H1 (cell line): ENCODE measurements at regions not wholly inside any gene's neighbourhood (a gene's known extent, or its start where the extent isn't known, plus 50 kb on each side); places are given as distances from the start of the nearest gene placed in this dataset.

Experiments used
- CTCF ChIA-PET: fragments of 300-600 bp; sonication (Branson Sonifier 250); formaldehyde crosslinking; loops from one replicate; lab custom pipeline; 2021; ENCODE audit not compliant: partially characterized antibody; lab: Charles Lee
- POLR2A ChIA-PET: fragments of 300-600 bp; sonication (Branson Sonifier 250); formaldehyde crosslinking; loops from one replicate; lab custom pipeline; 2021; ENCODE audit warnings: inconsistent platforms; ENCODE audit not compliant: partially characterized antibody; lab: Charles Lee
- DNase-seq, 2 experiments: peaks; one replicate each; pipeline versions ENCODE4 v3.0.0 to v3.0.0-alpha.2; 2010 to 2022; ENCODE audit warnings: low spot score in 2 of 2, low read depth in 1 of 2, mixed read lengths in 1 of 2
- FAIRE-seq: peaks from 2 replicates; lab custom pipeline; 2011; peaks lifted over from hg19 to GRCh38; lab: Jason Lieb, UNC
- H2AFZ ChIP-seq: 2 replicates; pipeline ENCODE4 v1.8.1; 2012; ENCODE audit warnings: low read length, inconsistent platforms
- H2AK5ac ChIP-seq: 2 replicates; pipeline ENCODE4 v1.6.1; 2013; ENCODE audit warnings: low read depth, low read length
- H2BK120ac ChIP-seq: replicated peaks from 2 replicates; pipeline ENCODE3; 2013; ENCODE audit warnings: low read depth, low read length, inconsistent platforms
- H2BK12ac ChIP-seq: 2 replicates; pipeline ENCODE4 v1.6.1; 2013; ENCODE audit warnings: low read depth, low read length
- H2BK15ac ChIP-seq: 2 replicates; pipeline ENCODE4 v1.6.1; 2013; ENCODE audit warnings: low read length
- H2BK20ac ChIP-seq: 2 replicates; pipeline ENCODE4 v1.6.1; 2013; ENCODE audit warnings: low read length
- H2BK5ac ChIP-seq: 2 replicates; pipeline ENCODE4 v1.6.1; 2013; ENCODE audit warnings: low read depth, low read length
- H3K14ac ChIP-seq: 2 replicates; pipeline ENCODE4 v1.6.1; 2013; ENCODE audit warnings: inconsistent platforms; ENCODE audit not compliant: insufficient read length
- H3K18ac ChIP-seq: 2 replicates; pipeline ENCODE4 v1.6.1; 2013; ENCODE audit warnings: low read length; ENCODE audit errors: extremely low read depth
- H3K23ac ChIP-seq: 2 replicates; pipeline ENCODE4 v1.6.1; 2013; ENCODE audit warnings: inconsistent platforms; ENCODE audit not compliant: insufficient read length
- H3K23me2 ChIP-seq: 2 replicates; pipeline ENCODE4 v1.6.1; 2013; ENCODE audit warnings: low read depth, low read length
- H3K27ac ChIP-seq: 2 replicates; pipeline ENCODE4 v1.6.1; 2011; ENCODE audit warnings: low read depth, low read length, inconsistent platforms
- H3K27me3 ChIP-seq, 4 experiments: replicated peaks in 1 of 4; 1 replicate in 1 of 4; 2 replicates in 3 of 4; pipeline versions ENCODE4 v1.6.1 to v1.8.1; 2011 to 2013; ENCODE audit warnings: low read length in 3 of 4, mild to moderate bottlenecking in 3 of 4, inconsistent platforms in 2 of 4, mixed read lengths in 2 of 4, moderate library complexity in 1 of 4; ENCODE audit not compliant: control insufficient read depth in 3 of 4, insufficient read depth in 3 of 4; ENCODE audit errors: extremely low read depth in 1 of 4
- H3K36me3 ChIP-seq, 4 experiments: 2 replicates each; pipeline versions ENCODE4 v1.6.1 to v1.8.1; 2011 to 2013; ENCODE audit warnings: mild to moderate bottlenecking in 4 of 4, low read length in 3 of 4, moderate library complexity in 2 of 4, control low read depth in 1 of 4, inconsistent platforms in 1 of 4; ENCODE audit not compliant: insufficient read depth in 4 of 4, control insufficient read depth in 2 of 4
- H3K4ac ChIP-seq: replicated peaks from 2 replicates; pipeline ENCODE3; 2013; ENCODE audit warnings: low read length, low read depth, mixed read lengths, inconsistent platforms; ENCODE audit not compliant: insufficient read length
- H3K4me1 ChIP-seq, 4 experiments: replicated peaks in 1 of 4; 1 replicate in 1 of 4; 2 replicates in 3 of 4; pipeline versions ENCODE4 v1.6.1 to v1.8.1; 2011 to 2013; ENCODE audit warnings: low read length in 3 of 4, inconsistent platforms in 2 of 4, mixed read lengths in 1 of 4; ENCODE audit not compliant: insufficient read depth in 4 of 4, control insufficient read depth in 3 of 4
- H3K4me2 ChIP-seq, 2 experiments: 2 replicates each; pipeline versions ENCODE4 v1.6.1 to v1.8.1; 2011 to 2013; ENCODE audit warnings: low read depth in 2 of 2, low read length in 2 of 2, control low read depth in 1 of 2, inconsistent platforms in 1 of 2, mild to moderate bottlenecking in 1 of 2; ENCODE audit not compliant: insufficient read depth in 1 of 2
- H3K4me3 ChIP-seq, 4 experiments: fragments of 200-600, 300-600 bp in 1 of 4; sonication (generic), shearing (Covaris generic), sonication (Bioruptor Twin) in 1 of 4; 2 replicates each; pipeline versions ENCODE4 v1.5.1 to v1.8.1; 2011 to 2016; ENCODE audit warnings: low read length in 4 of 4, low read depth in 3 of 4, control low read depth in 2 of 4, inconsistent platforms in 2 of 4, mild to moderate bottlenecking in 2 of 4, mixed read lengths in 1 of 4, moderate library complexity in 1 of 4; ENCODE audit not compliant: insufficient read depth in 2 of 4; ENCODE audit errors: extremely low read depth in 1 of 4
- H3K56ac ChIP-seq: replicated peaks from 2 replicates; pipeline ENCODE3; 2013; ENCODE audit warnings: low read depth, mild to moderate bottlenecking, mixed read lengths, low read length, inconsistent platforms; ENCODE audit not compliant: insufficient read length
- H3K79me1 ChIP-seq: 2 replicates; pipeline ENCODE4 v1.6.1; 2013; ENCODE audit warnings: low read depth, low read length, control low read depth
- H3K79me2 ChIP-seq, 2 experiments: 2 replicates each; pipeline versions ENCODE4 v1.6.1 to v1.8.1; 2012 to 2013; ENCODE audit warnings: low read length in 2 of 2, mild to moderate bottlenecking in 2 of 2, inconsistent platforms in 1 of 2; ENCODE audit not compliant: insufficient read depth in 2 of 2, control insufficient read depth in 1 of 2
- H3K9ac ChIP-seq, 4 experiments: replicated peaks in 1 of 4; 1 replicate in 1 of 4; 2 replicates in 3 of 4; pipeline versions ENCODE4 v1.6.1 to v1.8.1; 2011 to 2013; ENCODE audit warnings: low read depth in 3 of 4, low read length in 3 of 4, control low read depth in 2 of 4, mild to moderate bottlenecking in 2 of 4, moderate library complexity in 2 of 4, inconsistent platforms in 1 of 4; ENCODE audit errors: extremely low read depth in 1 of 4
- H3K9me3 ChIP-seq, 2 experiments: 2 replicates each; pipeline versions ENCODE4 v1.6.1 to v1.8.1; 2012 to 2013; ENCODE audit warnings: mild to moderate bottlenecking in 2 of 2, moderate library complexity in 2 of 2, control low read depth in 1 of 2, inconsistent platforms in 1 of 2, low read depth in 1 of 2, low read length in 1 of 2, mixed read lengths in 1 of 2; ENCODE audit not compliant: insufficient read depth in 2 of 2
- H4K20me1 ChIP-seq, 2 experiments: replicated peaks in 1 of 2; 2 replicates each; pipeline versions ENCODE3 to v1.8.1; 2011 to 2013; ENCODE audit warnings: inconsistent platforms in 2 of 2, low read length in 2 of 2, mild to moderate bottlenecking in 1 of 2; ENCODE audit not compliant: insufficient read depth in 2 of 2, control insufficient read depth in 1 of 2
- H4K5ac ChIP-seq: 2 replicates; pipeline ENCODE4 v1.6.1; 2013; ENCODE audit warnings: low read length, low read depth, mixed read lengths, inconsistent platforms; ENCODE audit not compliant: insufficient read length
- H4K8ac ChIP-seq: 2 replicates; pipeline ENCODE4 v1.8.0; 2013; ENCODE audit warnings: mild to moderate bottlenecking, moderate library complexity, low read length, inconsistent platforms; ENCODE audit not compliant: insufficient read depth; ENCODE audit errors: extremely low read depth
- H4K91ac ChIP-seq: replicated peaks from 2 replicates; pipeline ENCODE3; 2013; ENCODE audit warnings: low read length, mixed read lengths, inconsistent platforms; ENCODE audit not compliant: insufficient read length
- BACH1 ChIP-seq: IDR thresholded peaks from 2 replicates; pipeline ENCODE4 v1.6.1; 2012; ENCODE audit warnings: low read length, improper control_type of control experiment
- BRCA1 ChIP-seq: IDR thresholded peaks from 2 replicates; pipeline ENCODE4 v1.6.1; 2012; ENCODE audit warnings: low read depth, low read length, improper control_type of control experiment
- KDM4A ChIP-seq: IDR thresholded peaks from one replicate; pipeline ENCODE4 v1.7.1; 2012; ENCODE audit warnings: low read depth, mild to moderate bottlenecking, moderate library complexity, low read length, inconsistent platforms; ENCODE audit not compliant: severe bottlenecking
- SP4 ChIP-seq: IDR thresholded peaks from 2 replicates; pipeline ENCODE4 v1.6.1; 2012; ENCODE audit warnings: low read length, inconsistent platforms
- SRF ChIP-seq: IDR thresholded peaks from 2 replicates; pipeline ENCODE4 v1.6.1; 2011; ENCODE audit warnings: mild to moderate bottlenecking, low read depth, low read length, moderate library complexity
- SUZ12 ChIP-seq: fragments of 200-600 bp; sonication (generic); IDR thresholded peaks from 2 replicates; pipeline ENCODE4 v1.6.1; 2012; ENCODE audit warnings: mild to moderate bottlenecking, inconsistent platforms, low read length, moderate library complexity, mixed read lengths
- WGBS, 2 experiments: shearing (Covaris generic) in 1 of 2; methylation state at CpG; one replicate each; pipeline versions ENCODE4 v1.1.6 to v1.1.7; 2013 to 2015; ENCODE audit warnings: low lambda C conversion rate in 2 of 2, mixed read lengths in 2 of 2, inconsistent platforms in 1 of 2, low coverage in 1 of 2, missing lambda C conversion rate in 1 of 2; ENCODE audit not compliant: insufficient replicate concordance in 2 of 2, insufficient coverage in 1 of 2, insufficient read length in 1 of 2; ENCODE audit errors: extremely low coverage in 1 of 2, missing lambda C conversion rate in 1 of 2; 5-methylcytosine and 5-hydroxymethylcytosine counted together

DNA sequence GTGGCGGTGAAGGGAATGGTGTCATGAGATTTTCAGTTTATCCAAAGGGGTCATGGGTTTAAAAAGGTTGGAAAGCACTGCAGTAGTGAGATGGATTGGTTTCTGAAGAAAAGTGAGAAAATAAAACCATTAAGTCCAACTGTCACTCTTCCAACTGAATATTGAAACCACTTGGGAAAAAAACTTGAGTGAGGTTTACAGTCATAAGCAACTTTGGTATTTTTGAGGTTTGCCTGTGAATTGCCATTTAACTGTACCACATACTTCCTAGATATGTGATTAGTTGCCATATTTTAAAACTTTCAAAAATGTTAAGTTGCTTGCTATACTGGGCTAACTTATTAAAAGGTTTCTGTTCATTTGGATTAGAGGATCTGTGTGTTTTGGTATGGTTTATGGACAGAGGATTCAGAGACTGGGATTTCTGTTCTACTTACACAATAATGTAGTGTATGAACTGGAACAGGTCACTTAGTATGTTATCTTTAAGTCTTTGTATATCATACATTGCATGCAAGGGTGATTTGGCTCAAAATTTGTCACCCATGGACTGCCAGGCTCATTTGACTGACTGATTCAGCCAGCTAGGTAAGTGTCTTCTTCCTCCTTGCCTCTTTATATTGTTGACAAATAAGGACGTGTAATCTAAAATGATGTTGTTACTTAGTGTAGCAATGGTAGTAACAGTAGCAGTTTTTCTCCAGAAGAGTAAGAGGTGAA is 201.4 kb upstream of the EOMES start:
- no peak overlapping the region for H3K23ac ChIP-seq
- H2BK120ac ChIP-seq = no peak overlapping the region
- H3K56ac ChIP-seq = no peak overlapping the region
- no peak overlapping the region for H2BK15ac ChIP-seq
- no peak overlapping the region for H2BK20ac ChIP-seq
- no peak for TF ChIP-seq SUZ12
- TF ChIP-seq BACH1 = no peak
- no peak for TF ChIP-seq KDM4A
- TF ChIP-seq SP4 = no peak
- no peak for TF ChIP-seq BRCA1
- TF ChIP-seq SRF = no peak
- H3K4me1 ChIP-seq = no peaks in the 10 kb centered on the region
- H3K4me3 ChIP-seq = no peak overlapping the region
- CTCF ChIA-PET = interaction anchor here (0.6 to 1.0 kb wide), 2 partner anchors 9 to 10 kb away, joined by 3 to 4 read pairs; no protein-coding TSS in a partner anchor
- H3K23me2 ChIP-seq = no peaks in the 10 kb centered on the region
- H2AFZ ChIP-seq = no peak overlapping the region
- no peaks in the 10 kb centered on the region for H4K20me1 ChIP-seq
- H2AK5ac ChIP-seq = no peak overlapping the region
- H3K79me2 ChIP-seq = no peaks in the 10 kb centered on the region
- no peak overlapping the region for H2BK12ac ChIP-seq
- no peaks in the 10 kb centered on the region for H3K36me3 ChIP-seq
- H2BK5ac ChIP-seq = no peak overlapping the region
- H3K4ac ChIP-seq = no peak overlapping the region
- FAIRE-seq = no peak
- 88% methylated on average over 2 of the region's 2 CpGs; no CpG with 5 or more reads in 1 of the 2 experiments for WGBS, 2 experiments
- POLR2A ChIA-PET = no interaction called here
- H3K27me3 ChIP-seq = no peaks in the 10 kb centered on the region
- H3K9me3 ChIP-seq = no peaks in the 10 kb centered on the region
- no peak overlapping the region for H3K4me2 ChIP-seq
- H4K5ac ChIP-seq = no peak overlapping the region
- H3K27ac ChIP-seq = no peak overlapping the region
- no peak overlapping the region for H3K14ac ChIP-seq
- H3K79me1 ChIP-seq = no peaks in the 10 kb centered on the region
- no peak overlapping the region for H3K9ac ChIP-seq
- DNase-seq = no peak
- H4K91ac ChIP-seq = no peak overlapping the region
- no peak overlapping the region for H4K8ac ChIP-seq
- no peak overlapping the region for H3K18ac ChIP-seq
